HEK293T (cell line): ENCODE measurements at regions not wholly inside any gene's neighbourhood (a gene's known extent, or its start where the extent isn't known, plus 50 kb on each side); places are given as distances from the start of the nearest gene placed in this dataset.

Experiments
- ARNT ChIP-seq: fragments of 450-650 bp; IDR thresholded peaks from 2 replicates; pipeline ENCODE4 v1.6.1; 2017; ENCODE audit warnings: mild to moderate bottlenecking
- BHLHE40 ChIP-seq: fragments of 450-650 bp; IDR thresholded peaks from 2 replicates; pipeline ENCODE4 v1.6.1; 2016; ENCODE audit warnings: mild to moderate bottlenecking, moderate library complexity, borderline replicate concordance
- ELF4 ChIP-seq: fragments of 450-650 bp; IDR thresholded peaks from 2 replicates; pipeline ENCODE4 v1.6.1; 2017; ENCODE audit warnings: antibody characterized with exemption
- FOXK2 ChIP-seq: fragments of 450-650 bp; IDR thresholded peaks from 2 replicates; pipeline ENCODE4 v1.6.1; 2016; ENCODE audit warnings: mild to moderate bottlenecking
- FOXM1 ChIP-seq: fragments of 450-650 bp; IDR thresholded peaks from 2 replicates; pipeline ENCODE4 v1.6.1; 2017; ENCODE audit warnings: mild to moderate bottlenecking, borderline replicate concordance
- HDGF ChIP-seq: fragments of 450-650 bp; IDR thresholded peaks from 2 replicates; pipeline ENCODE4 v1.6.1; 2017; ENCODE audit warnings: antibody characterized with exemption, borderline replicate concordance
- NFRKB ChIP-seq: fragments of 450-650 bp; IDR thresholded peaks from 2 replicates; pipeline ENCODE4 v1.6.1; 2016; ENCODE audit warnings: mild to moderate bottlenecking, moderate library complexity
- PKNOX1 ChIP-seq: fragments of 450-650 bp; IDR thresholded peaks from 2 replicates; pipeline ENCODE4 v1.6.1; 2016
- SP1 ChIP-seq: fragments of 450-650 bp; IDR thresholded peaks from 2 replicates; pipeline ENCODE4 v1.6.1; 2017
- SUZ12 ChIP-seq: fragments of 450-650 bp; IDR thresholded peaks from 2 replicates; pipeline ENCODE4 v1.6.1; 2016; ENCODE audit warnings: mild to moderate bottlenecking
- TARDBP ChIP-seq: fragments of 450-650 bp; IDR thresholded peaks from 2 replicates; pipeline ENCODE4 v1.6.1; 2016
- ZNF384 ChIP-seq: fragments of 450-650 bp; IDR thresholded peaks from 2 replicates; pipeline ENCODE4 v1.6.1; 2016

GRCh38 chr16:62545039-62545438 is 508.8 kb upstream of the CDH8 start:
- TF ChIP-seq SUZ12 (no peak), SP1 (no peak), HDGF (no peak), FOXM1 (no peak), ELF4 (no peak), FOXK2 (no peak), ZNF384 (no peak), TARDBP (no peak), BHLHE40 (no peak), NFRKB (no peak), PKNOX1 (no peak), ARNT (no peak)
